Stimulated activated CD8-positive, alpha-beta memory T cell treated with anti-CD3 and anti-CD28 coated beads, Interleukin-4, amount 100 ng/mL, for 48 hours (primary cell): ENCODE measurements at regions not wholly inside any gene's neighbourhood (a gene's known extent, or its start where the extent isn't known, plus 50 kb on each side); places are given as distances from the start of the nearest gene placed in this dataset.
A peak's percentile ranks its signal among the peaks of the same experiment; 100 is the strongest.

Source experiments
- DNase-seq: peaks from one replicate; pipeline ENCODE4 v3.0.0-alpha.2; 2020

DNA sequence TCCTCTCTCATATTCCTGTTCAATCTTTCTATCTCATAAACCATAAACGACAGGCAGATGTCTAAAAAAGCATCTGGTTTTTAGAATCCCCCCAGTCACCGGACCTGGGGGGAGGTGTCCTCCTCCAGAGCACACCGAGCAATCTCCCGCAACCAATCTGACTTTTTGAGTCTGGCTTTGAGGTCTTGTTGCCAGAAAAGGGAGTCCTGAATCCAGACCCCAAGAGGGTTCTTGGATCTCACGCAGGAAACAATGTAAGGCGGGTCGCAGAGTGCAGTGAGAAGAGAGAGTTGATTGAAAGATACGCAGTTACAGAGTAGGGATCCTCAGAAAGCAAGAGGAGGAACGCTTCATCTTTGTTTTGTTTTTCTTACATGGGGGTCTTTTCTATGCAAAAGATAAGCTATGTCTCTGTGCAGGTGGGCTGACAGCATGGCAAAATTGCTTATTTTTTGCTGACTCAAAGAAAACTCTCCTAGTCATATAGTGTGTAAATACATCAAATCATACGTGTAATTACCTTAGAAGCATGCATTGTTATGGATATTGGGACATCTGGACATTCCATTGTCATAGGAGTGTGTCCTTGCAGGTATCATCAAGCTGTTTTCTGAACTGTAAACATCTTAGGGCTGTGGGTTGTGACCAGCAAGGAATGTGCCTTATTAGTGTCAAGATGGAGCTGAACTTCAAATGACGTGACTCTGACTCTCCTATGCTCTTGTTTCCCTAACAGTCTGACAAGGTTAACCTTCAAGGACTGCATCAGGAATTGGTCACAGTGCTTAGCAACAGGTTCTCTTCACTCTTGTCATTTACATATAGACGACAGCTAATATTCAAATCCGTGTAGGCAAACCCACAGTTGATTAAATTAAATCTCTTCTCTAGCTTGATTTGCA, 159.3 kb upstream of the DAPK1 start:
- no peak for DNase-seq

- no peak for DNase-seq
These were observed 157.3 kb upstream of the DAPK1 start for GRCh38 chr9:87340391-87340790.

- DNase-seq, result no peak
These were observed 154.9 kb upstream of the DAPK1 start for GRCh38 chr9:87342743-87343142.

DNA sequence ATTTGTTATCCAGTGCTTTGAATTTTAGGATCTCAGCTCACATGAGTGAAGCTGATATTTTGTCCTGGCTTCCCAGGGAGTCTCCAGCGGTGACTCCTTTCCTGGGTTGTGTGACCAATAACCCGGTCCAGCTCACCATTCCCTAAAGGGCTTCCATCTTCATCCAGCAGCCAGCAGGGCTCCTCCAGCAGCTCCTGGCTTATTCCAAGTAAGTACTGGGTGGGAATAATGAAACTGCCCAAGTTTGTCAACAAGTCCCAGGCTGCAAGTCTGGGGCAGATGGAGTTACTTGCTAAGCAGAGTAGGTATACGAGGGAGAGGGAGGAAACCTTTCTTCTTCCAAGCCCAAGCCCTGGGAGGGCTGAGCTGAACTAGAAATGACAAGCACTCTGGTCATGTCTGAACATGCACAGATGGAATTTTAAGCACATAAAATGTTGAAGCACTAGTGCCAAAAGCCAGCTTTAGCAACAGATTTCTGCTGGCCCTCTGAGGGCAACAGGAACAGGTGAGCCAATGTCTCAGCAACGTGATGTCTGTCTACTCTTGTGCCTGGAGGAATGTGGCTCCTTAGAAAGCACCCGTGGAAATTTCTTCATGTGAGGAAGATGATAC, 153.7 kb upstream of the DAPK1 start:
- no peak for DNase-seq

GRCh38 chr9:87346061-87346665, 151.5 kb upstream of the DAPK1 start:
- no peak for DNase-seq

DNA sequence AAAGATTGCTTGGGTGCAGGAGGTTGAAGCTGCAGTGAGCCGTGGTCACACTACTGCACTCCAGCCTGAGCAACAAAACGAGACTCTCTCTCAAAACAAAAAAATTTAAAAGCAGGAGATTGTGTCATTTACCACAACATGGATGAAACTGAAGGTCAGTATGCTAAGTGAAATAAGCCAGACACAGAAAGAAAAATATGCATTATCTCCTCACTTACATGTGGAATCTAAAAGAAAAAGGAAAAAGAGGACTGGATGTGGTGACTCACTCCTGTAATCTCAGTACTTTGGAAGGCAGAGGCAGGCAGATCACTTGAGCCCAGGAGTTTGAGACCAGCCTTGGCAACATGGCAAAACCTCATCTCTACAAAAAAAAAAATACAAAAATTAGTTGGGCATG, 146.8 kb upstream of the DAPK1 start:
- no peak for DNase-seq

GRCh38 chr9:87353301-87353700, 144.4 kb upstream of the DAPK1 start:
- no peak for DNase-seq

DNA sequence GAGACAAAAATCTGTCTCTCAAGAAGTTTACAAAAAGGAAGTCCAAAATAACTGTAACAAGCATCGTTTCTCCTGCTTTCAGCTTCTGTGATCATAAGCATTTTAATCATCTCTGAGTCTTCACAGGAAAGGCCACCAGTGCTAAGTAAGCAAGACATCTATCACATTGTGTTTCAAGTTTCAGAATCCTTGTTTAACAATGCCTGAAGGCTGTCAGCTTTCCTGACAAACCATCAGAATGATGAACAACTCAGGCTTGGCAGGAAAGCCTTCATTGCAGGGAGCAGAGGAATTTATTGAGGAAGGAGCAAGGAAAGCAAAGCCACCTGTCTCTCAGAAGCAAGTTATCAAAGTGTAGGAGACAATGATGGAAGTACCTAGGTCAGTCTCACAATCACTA, 143.5 kb upstream of the DAPK1 start:
- DNase-seq, result no peak

DNA sequence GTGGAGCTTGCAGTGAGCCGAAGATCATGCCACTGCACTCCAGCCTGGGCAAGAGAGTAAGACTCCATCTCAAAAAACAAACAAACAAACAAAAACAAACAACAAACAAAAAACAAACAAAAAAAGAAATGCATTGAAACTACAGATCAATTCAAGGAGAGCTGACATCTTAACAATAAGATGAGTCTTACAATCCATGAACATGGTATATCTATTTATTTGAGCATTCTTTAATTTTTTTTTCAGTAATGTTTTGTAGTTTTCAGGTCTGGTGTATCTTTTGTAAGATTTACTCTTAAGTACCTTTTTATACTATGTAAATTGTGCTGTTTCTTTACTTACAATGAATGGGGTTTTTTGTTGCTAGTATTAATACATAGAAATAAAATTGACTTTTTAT, 140.1 kb upstream of the DAPK1 start:
- DNase-seq, result no peak

- DNase-seq, result no peak
These were observed 138.4 kb upstream of the DAPK1 start for GRCh38 chr9:87359264-87359663.

DNA sequence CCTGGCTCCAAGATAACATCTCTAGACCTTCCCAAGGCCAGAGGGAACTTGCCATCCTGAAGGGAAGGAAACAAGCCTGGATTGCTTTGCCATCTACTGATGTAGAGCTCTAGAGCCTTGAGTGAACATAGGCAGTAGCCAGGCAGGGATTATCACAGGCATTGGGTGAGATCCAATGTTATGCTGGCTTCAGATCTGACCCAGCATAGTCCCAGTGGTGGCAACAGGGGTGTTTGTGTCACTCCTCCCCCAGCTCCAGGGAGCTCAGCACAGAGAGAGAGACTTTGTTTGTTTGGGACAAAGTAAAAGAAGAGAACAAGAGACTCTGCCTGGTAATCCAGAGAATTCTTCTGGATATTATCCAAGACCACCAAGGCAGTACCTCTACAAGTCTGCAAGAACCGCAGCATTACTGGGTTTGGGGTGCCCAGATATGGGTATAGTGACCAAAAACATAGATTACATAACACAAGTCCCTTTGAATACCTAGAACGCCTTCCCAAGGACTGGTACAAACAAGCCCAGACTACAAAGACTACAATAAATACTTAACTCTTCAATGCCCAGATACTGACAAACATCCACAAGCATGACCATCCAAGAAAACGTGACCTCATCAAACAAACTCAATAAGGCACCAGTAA, 137.6 kb upstream of the DAPK1 start:
- DNase-seq, result no peak

- DNase-seq, result no peak
These were observed 127.5 kb upstream of the DAPK1 start for GRCh38 chr9:87370049-87370685.

GRCh38 chr9:87371795-87372355, 125.8 kb upstream of the DAPK1 start:
- no peak for DNase-seq

- no peak for DNase-seq
These were observed 125.3 kb upstream of the DAPK1 start for GRCh38 chr9:87372356-87372851.

- peak; percentile 57 for DNase-seq
These were observed 123.4 kb upstream of the DAPK1 start for GRCh38 chr9:87374023-87374919.

DNA sequence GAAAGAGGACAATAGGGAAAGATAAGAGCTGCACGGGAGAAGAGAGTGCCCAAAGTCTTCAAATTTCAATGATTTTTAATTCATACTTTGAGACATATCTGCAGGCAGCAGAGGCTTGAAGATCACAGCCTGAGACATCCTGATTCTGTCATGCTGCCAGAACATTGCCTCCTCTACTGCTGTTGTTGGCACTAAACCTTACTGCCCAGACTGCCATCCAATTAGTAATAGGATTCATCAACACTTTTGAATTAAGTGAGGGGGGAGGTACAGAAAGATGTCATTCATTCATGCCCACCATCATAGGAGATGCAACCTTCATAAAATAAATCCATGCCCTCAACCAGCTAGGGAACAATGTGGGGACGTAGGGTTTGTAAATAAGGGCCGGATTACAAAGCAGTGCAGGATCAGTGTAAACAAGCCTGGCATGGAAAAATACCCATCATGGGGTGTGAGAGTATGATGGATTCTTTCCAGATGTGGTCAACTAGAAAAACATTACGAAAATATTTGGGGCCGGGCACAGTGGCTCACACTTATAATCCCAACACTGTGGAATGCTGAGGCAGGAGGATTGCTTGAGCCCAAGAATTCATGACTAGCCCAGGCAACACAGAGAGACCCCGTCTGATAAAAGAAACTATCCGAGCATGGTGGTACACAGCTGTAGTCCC, 122.1 kb upstream of the DAPK1 start:
- DNase-seq, result no peak

DNA sequence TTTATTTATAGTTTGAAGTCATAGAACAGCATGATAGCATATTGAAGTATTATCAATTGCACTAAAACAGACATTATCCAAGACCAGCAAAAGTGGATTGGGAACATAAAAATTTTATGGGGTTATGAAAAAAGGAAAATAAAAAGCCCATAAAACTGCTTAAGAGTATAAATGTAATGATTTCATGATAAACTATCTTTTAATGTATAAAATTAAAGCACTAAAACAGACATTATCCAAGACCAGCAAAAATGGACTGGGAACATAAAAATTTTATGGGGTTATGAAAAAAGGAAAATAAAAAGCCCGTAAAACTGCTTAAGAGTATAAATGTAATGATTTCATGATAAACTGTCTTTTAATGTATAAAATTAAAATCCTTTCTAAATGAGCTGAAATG, 119.0 kb upstream of the DAPK1 start:
- DNase-seq, result no peak

DNA sequence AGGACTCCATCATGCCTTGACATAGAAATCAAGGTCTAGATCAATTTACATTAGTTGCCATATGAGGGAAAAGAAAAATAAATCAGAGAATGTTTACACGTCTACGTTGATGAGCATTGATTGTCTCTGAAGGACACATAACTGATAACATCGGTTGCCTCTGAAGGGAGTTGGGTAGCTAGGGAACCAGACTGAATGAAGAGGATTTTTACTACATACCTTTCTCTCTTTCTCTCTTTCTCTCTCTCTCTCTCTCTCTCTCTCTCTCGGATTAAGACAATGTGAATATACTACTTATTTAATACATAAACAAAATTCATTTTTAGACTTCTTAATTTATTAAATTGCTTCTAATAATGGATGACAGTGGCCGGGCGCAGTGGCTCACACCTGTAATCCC, 118.4 kb upstream of the DAPK1 start:
- DNase-seq, result no peak

GRCh38 chr9:87381050-87381711, 116.5 kb upstream of the DAPK1 start:
- DNase-seq, result no peak

GRCh38 chr9:87381746-87382145, 115.9 kb upstream of the DAPK1 start:
- DNase-seq, result no peak
